NCI-H82 treated with DMSO at 0.1 percent for 48 hours (cell line): ENCODE measurements at regions not wholly inside any gene's neighbourhood (a gene's known extent, or its start where the extent isn't known, plus 50 kb on each side); places are given as distances from the start of the nearest gene placed in this dataset.

ENCODE experiments used
- DNase-seq: peaks from one replicate; lab custom pipeline; 2025; ENCODE audit not compliant: unreplicated experiment; lab: John Stamatoyannopoulos, UW

GRCh38 chr11:44670794-44671193 lies 56.0 kb upstream of the TSPAN18 start:
- no peak for DNase-seq

- no peak for DNase-seq
Observed at GRCh38 chr11:44671234-44671633, 55.5 kb upstream of the TSPAN18 start.

- peak; percentile 61 for DNase-seq
Observed at GRCh38 chr11:44673688-44674087, 53.1 kb upstream of the TSPAN18 start.

- no peak for DNase-seq
Observed at GRCh38 chr11:44674809-44675208, 52.0 kb upstream of the TSPAN18 start.

DNA sequence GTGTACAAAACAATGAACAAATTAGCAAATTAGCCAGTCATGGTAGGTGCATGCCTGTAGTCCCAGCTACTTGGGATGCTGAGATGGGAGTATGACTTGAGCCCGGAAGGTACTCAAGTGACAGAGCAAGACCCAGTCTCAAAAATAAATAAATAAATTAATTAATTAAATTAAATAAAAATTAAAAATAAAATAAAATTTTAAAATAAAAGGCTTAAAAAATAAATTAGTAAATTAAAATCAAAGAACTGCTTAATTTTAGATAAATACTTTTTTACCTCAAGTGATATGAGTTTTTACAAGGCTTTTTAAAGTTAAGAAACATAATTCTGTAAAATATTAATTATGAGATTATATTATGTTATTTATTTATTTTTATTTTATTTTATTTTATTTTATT lies 50.9 kb upstream of the TSPAN18 start:
- no peak for DNase-seq
